HepG2 (cell line): ENCODE measurements at regions not wholly inside any gene's neighbourhood (a gene's known extent, or its start where the extent isn't known, plus 50 kb on each side); places are given as distances from the start of the nearest gene placed in this dataset.

ENCODE experiments used
- ATAC-seq: fragments of 200-7000 bp; cut with Tn5 transposase; 3 replicates; pipeline ENCODE4 v1.9.1; 2020; ENCODE audit warnings: mild to moderate bottlenecking, moderate library complexity
- BruUV-seq: library from RNA; stranded (reverse); fragments of 400-500 nt; replicated peaks from 2 replicates; lab custom pipeline; 2021; lab: Mats Ljungman, UMichigan
- CTCF ChIA-PET: fragments of 300-600 bp; formaldehyde crosslinking; extraction: SDS; loops from one replicate; lab custom pipeline; 2021; ENCODE audit warnings: low total read pairs, inconsistent platforms, low intra/inter-chr PET ratio; lab: Yijun Ruan, JAX
- POLR2A ChIA-PET: fragments of 350-600 bp; sonication (Branson Sonifier 250); formaldehyde crosslinking; loops from one replicate; lab custom pipeline; 2020; ENCODE audit warnings: antibody characterized with exemption, inconsistent platforms; lab: Yijun Ruan, JAX
- DNase-seq: peaks from one replicate; pipeline ENCODE4 v3.0.0-alpha.2; 2015; ENCODE audit warnings: low spot score
- FAIRE-seq: peaks from 3 replicates; lab custom pipeline; 2011; peaks lifted over from hg19 to GRCh38; lab: Jason Lieb, UNC
- H2AFZ ChIP-seq: one replicate; pipeline ENCODE4 v1.6.1; 2011; ENCODE audit warnings: low read length, inconsistent platforms
- H3K27ac ChIP-seq: fragments of 300-600 bp; 3 replicates; pipeline ENCODE4 v1.8.0; 2011; ENCODE audit warnings: mixed run types, mild to moderate bottlenecking, mixed read lengths, low read length, inconsistent platforms; ENCODE audit not compliant: insufficient read depth; ENCODE audit errors: extremely low read length
- H3K27me3 ChIP-seq, 2 experiments: fragments of 200-600 bp in 1 of 2; 2 replicates in 1 of 2; 3 replicates in 1 of 2; pipeline versions ENCODE4 v1.6.0 to v1.8.0; 2011; ENCODE audit warnings: low read length in 2 of 2, mild to moderate bottlenecking in 2 of 2, moderate library complexity in 2 of 2, inconsistent platforms in 1 of 2; ENCODE audit not compliant: insufficient read depth in 2 of 2, control insufficient read depth in 1 of 2
- H3K36me3 ChIP-seq, 2 experiments: fragments of 200-600 bp in 1 of 2; replicated peaks in 1 of 2; 2 replicates in 1 of 2; 3 replicates in 1 of 2; pipeline versions ENCODE4 v1.5.1 to v1.8.0; 2011; ENCODE audit warnings: low read length in 2 of 2, inconsistent platforms in 1 of 2; ENCODE audit not compliant: insufficient read depth in 2 of 2, control insufficient read depth in 1 of 2
- H3K4me1 ChIP-seq: 2 replicates; pipeline ENCODE4 v1.5.1; 2012; ENCODE audit warnings: low read length, inconsistent platforms; ENCODE audit not compliant: insufficient read depth
- H3K4me2 ChIP-seq: 2 replicates; pipeline ENCODE4 v1.6.0; 2011; ENCODE audit warnings: low read depth, low read length, inconsistent platforms
- H3K4me3 ChIP-seq, 3 experiments: fragments of 200-600 bp in 1 of 3; sonication (generic), shearing (Covaris generic) in 1 of 3; replicated peaks in 1 of 3; 2 replicates each; pipeline ENCODE4 v1.5.1; 2011 to 2016; ENCODE audit warnings: low read length in 3 of 3, inconsistent platforms in 2 of 3, low read depth in 2 of 3, mild to moderate bottlenecking in 2 of 3, control low read depth in 1 of 3, mixed read lengths in 1 of 3; ENCODE audit not compliant: insufficient read depth in 1 of 3
- H3K79me2 ChIP-seq: one replicate; pipeline ENCODE4 v1.6.1; 2011; ENCODE audit warnings: low read length, inconsistent platforms; ENCODE audit not compliant: insufficient read depth
- H3K9ac ChIP-seq: 2 replicates; pipeline ENCODE4 v1.6.0; 2011; ENCODE audit warnings: mild to moderate bottlenecking, low read depth, low read length, inconsistent platforms; ENCODE audit not compliant: insufficient read depth
- H3K9me3 ChIP-seq: 2 replicates; pipeline ENCODE4 v1.5.1; 2012; ENCODE audit warnings: mild to moderate bottlenecking, low read length
- H4K20me1 ChIP-seq: 2 replicates; pipeline ENCODE4 v1.6.0; 2011; ENCODE audit warnings: inconsistent platforms, mild to moderate bottlenecking, low read length, moderate library complexity; ENCODE audit not compliant: insufficient read depth
- ATAD3A ChIP-seq: sonication (generic); formaldehyde crosslinking; IDR thresholded peaks from 2 replicates; pipeline ENCODE4 v1.4.0; 2020; ENCODE audit warnings: missing genetic modification reagents
- GATAD1 ChIP-seq: IDR thresholded peaks from 2 replicates; pipeline ENCODE4 v1.6.1; 2016; ENCODE audit warnings: missing genetic modification reagents, missing compliant biosample characterization
- KAT7 ChIP-seq: IDR thresholded peaks from 2 replicates; pipeline ENCODE4 v1.6.1; 2018; ENCODE audit warnings: borderline replicate concordance, missing compliant biosample characterization
- SALL1 ChIP-seq: sonication (generic); formaldehyde crosslinking; IDR thresholded peaks from 2 replicates; pipeline ENCODE4 v1.8.0; 2022; ENCODE audit warnings: mild to moderate bottlenecking, missing genetic modification reagents
- SCMH1 ChIP-seq: sonication (generic); formaldehyde crosslinking; IDR thresholded peaks from 2 replicates; pipeline ENCODE4 v1.9.0; 2021; ENCODE audit warnings: missing genetic modification reagents, mild to moderate bottlenecking, borderline replicate concordance
- SIX4 ChIP-seq: sonication (generic); formaldehyde crosslinking; IDR thresholded peaks from 2 replicates; pipeline ENCODE4 v1.4.0; 2020; ENCODE audit warnings: missing genetic modification reagents
- ZFP36 ChIP-seq: fragments of 150-350 bp; IDR thresholded peaks from 2 replicates; pipeline ENCODE4 v1.6.1; 2018; ENCODE audit warnings: borderline replicate concordance, low read length, low read depth; ENCODE audit not compliant: partially characterized antibody
- ZNF3 ChIP-seq: IDR thresholded peaks from 2 replicates; pipeline ENCODE4 v1.7.0; 2017; ENCODE audit warnings: inconsistent platforms
- ZNF30 ChIP-seq: sonication (generic); formaldehyde crosslinking; IDR thresholded peaks from 2 replicates; pipeline ENCODE4 v1.5.0; 2020; ENCODE audit warnings: mild to moderate bottlenecking, missing genetic modification reagents
- ZNF510 ChIP-seq: sonication (generic); formaldehyde crosslinking; IDR thresholded peaks from 2 replicates; pipeline ENCODE4 v1.4.0; 2020; ENCODE audit warnings: low read depth, mild to moderate bottlenecking, missing genetic modification reagents
- ZZZ3 ChIP-seq: sonication (generic); formaldehyde crosslinking; IDR thresholded peaks from 2 replicates; pipeline ENCODE4 v1.4.0; 2020; ENCODE audit warnings: missing genetic modification reagents, mild to moderate bottlenecking, borderline replicate concordance
- WGBS: methylation state at CpG from one replicate; pipeline ENCODE4 v1.1.6; 2017; ENCODE audit warnings: low lambda C conversion rate; 5-methylcytosine and 5-hydroxymethylcytosine counted together
- in situ Hi-C: cut with HindIII; loops from 2 replicates; pipeline ENCODE4 v1.10.0; 2017; ENCODE audit warnings: low pct_unique_long_range_greater_than_20kb; ENCODE audit not compliant: extremely low pct_ligation_motif_present
- intact Hi-C: fragments of 100-400 bp; cut with micrococcal nuclease; formaldehyde crosslinking; loops from one replicate; pipeline ENCODE4 v1.10.0; 2022; ENCODE audit not compliant: unreplicated experiment
- TF ChIP-seq, protein P1 (sequence below): sonication (generic); formaldehyde crosslinking; IDR thresholded peaks from 2 replicates; pipeline ENCODE4 v1.4.0; 2020; ENCODE audit warnings: missing genetic modification reagents
- TF ChIP-seq, protein P2 (sequence below): sonication (generic); formaldehyde crosslinking; IDR thresholded peaks from 2 replicates; pipeline ENCODE4 v1.5.1; 2020; ENCODE audit warnings: missing genetic modification reagents, mild to moderate bottlenecking, borderline replicate concordance
- TF ChIP-seq, protein P3 (sequence below): sonication (generic); formaldehyde crosslinking; IDR thresholded peaks from 2 replicates; pipeline ENCODE4 v1.4.0; 2020; ENCODE audit warnings: mild to moderate bottlenecking, missing genetic modification reagents
- TF ChIP-seq, protein P4 (sequence below): sonication (generic); formaldehyde crosslinking; IDR thresholded peaks from 2 replicates; pipeline ENCODE4 v1.9.0; 2021; ENCODE audit warnings: missing genetic modification reagents, mild to moderate bottlenecking, borderline replicate concordance

DNA sequence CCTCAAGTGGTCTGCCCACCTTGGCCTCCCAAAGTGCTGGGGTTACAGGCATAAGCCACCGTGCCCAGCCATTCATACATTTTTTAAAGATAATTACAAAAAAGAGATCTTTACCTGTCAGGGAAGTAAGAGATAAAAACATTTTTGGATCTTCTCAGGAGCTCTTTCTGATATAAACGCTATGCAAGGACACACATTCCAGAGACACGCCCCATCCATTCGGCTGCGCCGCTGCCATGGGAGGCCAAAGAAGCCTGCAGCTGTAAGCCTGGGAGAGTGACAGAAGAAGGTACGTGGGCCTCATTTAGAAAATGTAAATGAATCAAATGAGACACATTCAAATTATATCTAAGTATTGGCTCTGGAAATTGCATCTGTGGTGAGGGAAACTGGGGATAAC lies 85.3 kb downstream of the LYZL1 start (continued):
- TF ChIP-seq, protein P1, sequence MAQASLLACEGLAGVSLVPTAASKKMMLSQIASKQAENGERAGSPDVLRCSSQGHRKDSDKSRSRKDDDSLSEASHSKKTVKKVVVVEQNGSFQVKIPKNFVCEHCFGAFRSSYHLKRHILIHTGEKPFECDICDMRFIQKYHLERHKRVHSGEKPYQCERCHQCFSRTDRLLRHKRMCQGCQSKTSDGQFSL (CRISPR knock-in tag), result no peak

DNA sequence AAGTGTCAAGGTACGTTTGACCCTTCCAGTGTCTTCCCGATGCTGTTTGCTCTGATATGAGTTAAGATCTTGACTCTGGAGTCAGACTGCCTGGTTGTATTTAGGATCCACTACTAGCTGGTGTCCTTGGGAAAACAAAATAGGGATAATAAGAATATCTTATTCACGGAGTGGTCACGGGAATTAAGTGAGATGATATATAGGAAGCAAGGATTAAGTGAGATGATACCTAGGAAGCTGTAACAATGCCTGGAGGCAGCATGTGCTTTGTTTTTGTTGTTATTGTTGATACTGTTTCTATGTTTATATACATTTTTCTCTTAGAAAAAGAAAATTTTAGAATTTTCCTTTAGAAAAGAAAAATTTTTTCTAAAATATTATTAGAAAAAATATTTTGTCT lies 87.0 kb downstream of the LYZL1 start:
- DNase-seq (no peak), FAIRE-seq (no peak), ATAC-seq (no peak)
- Histone ChIP-seq H3K27ac (no peak overlapping the region), H3K27me3 (0 out of 5 replicates have a peak, but pooled peaks cover 0 to 3% of the 10 kb centered on the region in 2 experiments), H3K79me2 (no peaks in the 10 kb centered on the region), H3K4me3 (no peak overlapping the region), H3K4me1 (peaks cover 39% of the 10 kb centered on the region), H2AFZ (no peak overlapping the region), H3K36me3 (no peaks in the 10 kb centered on the region), H3K4me2 (no peak overlapping the region), H3K9ac (no peak overlapping the region), H3K9me3 (no peaks in the 10 kb centered on the region), H4K20me1 (no peaks in the 10 kb centered on the region)
- CTCF ChIA-PET, result no interaction called here
- 55% methylated on average over 4 of the region's 4 CpGs for whole genome bisulfite sequencing
- in situ Hi-C loops, result loop anchor here (10.0 kb wide), 1 partner anchor 131 kb away; no protein-coding TSS in a partner anchor
- POLR2A ChIA-PET, result interaction anchor here (1.1 to 2.0 kb wide), 2 partner anchors 50 to 57 kb away, joined by 3 to 5 read pairs; no protein-coding TSS in a partner anchor
- BruUV-seq, result no TSS peak
- intact Hi-C loops, result loop anchor here (5.0 kb wide), 1 partner anchor 49 kb away; no protein-coding TSS in a partner anchor
- TF ChIP-seq ZNF30 (no peak), ZNF3 (no peak), ZZZ3 (CRISPR knock-in tag) (no peak), ZFP36 (no peak), ATAD3A (no peak), SALL1 (CRISPR knock-in tag) (no peak), KAT7 (CRISPR knock-in tag) (no peak), SCMH1 (no peak), ZNF510 (CRISPR knock-in tag) (no peak), SIX4 (CRISPR knock-in tag) (no peak), GATAD1 (CRISPR knock-in tag) (no peak)
- TF ChIP-seq, protein P2, sequence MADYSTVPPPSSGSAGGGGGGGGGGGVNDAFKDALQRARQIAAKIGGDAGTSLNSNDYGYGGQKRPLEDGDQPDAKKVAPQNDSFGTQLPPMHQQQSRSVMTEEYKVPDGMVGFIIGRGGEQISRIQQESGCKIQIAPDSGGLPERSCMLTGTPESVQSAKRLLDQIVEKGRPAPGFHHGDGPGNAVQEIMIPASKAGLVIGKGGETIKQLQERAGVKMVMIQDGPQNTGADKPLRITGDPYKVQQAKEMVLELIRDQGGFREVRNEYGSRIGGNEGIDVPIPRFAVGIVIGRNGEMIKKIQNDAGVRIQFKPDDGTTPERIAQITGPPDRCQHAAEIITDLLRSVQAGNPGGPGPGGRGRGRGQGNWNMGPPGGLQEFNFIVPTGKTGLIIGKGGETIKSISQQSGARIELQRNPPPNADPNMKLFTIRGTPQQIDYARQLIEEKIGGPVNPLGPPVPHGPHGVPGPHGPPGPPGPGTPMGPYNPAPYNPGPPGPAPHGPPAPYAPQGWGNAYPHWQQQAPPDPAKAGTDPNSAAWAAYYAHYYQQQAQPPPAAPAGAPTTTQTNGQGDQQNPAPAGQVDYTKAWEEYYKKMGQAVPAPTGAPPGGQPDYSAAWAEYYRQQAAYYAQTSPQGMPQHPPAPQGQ (CRISPR knock-in tag), result no peak
- TF ChIP-seq, protein P3, sequence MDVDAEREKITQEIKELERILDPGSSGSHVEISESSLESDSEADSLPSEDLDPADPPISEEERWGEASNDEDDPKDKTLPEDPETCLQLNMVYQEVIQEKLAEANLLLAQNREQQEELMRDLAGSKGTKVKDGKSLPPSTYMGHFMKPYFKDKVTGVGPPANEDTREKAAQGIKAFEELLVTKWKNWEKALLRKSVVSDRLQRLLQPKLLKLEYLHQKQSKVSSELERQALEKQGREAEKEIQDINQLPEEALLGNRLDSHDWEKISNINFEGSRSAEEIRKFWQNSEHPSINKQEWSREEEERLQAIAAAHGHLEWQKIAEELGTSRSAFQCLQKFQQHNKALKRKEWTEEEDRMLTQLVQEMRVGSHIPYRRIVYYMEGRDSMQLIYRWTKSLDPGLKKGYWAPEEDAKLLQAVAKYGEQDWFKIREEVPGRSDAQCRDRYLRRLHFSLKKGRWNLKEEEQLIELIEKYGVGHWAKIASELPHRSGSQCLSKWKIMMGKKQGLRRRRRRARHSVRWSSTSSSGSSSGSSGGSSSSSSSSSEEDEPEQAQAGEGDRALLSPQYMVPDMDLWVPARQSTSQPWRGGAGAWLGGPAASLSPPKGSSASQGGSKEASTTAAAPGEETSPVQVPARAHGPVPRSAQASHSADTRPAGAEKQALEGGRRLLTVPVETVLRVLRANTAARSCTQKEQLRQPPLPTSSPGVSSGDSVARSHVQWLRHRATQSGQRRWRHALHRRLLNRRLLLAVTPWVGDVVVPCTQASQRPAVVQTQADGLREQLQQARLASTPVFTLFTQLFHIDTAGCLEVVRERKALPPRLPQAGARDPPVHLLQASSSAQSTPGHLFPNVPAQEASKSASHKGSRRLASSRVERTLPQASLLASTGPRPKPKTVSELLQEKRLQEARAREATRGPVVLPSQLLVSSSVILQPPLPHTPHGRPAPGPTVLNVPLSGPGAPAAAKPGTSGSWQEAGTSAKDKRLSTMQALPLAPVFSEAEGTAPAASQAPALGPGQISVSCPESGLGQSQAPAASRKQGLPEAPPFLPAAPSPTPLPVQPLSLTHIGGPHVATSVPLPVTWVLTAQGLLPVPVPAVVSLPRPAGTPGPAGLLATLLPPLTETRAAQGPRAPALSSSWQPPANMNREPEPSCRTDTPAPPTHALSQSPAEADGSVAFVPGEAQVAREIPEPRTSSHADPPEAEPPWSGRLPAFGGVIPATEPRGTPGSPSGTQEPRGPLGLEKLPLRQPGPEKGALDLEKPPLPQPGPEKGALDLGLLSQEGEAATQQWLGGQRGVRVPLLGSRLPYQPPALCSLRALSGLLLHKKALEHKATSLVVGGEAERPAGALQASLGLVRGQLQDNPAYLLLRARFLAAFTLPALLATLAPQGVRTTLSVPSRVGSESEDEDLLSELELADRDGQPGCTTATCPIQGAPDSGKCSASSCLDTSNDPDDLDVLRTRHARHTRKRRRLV, result no peak
- TF ChIP-seq, protein P4, sequence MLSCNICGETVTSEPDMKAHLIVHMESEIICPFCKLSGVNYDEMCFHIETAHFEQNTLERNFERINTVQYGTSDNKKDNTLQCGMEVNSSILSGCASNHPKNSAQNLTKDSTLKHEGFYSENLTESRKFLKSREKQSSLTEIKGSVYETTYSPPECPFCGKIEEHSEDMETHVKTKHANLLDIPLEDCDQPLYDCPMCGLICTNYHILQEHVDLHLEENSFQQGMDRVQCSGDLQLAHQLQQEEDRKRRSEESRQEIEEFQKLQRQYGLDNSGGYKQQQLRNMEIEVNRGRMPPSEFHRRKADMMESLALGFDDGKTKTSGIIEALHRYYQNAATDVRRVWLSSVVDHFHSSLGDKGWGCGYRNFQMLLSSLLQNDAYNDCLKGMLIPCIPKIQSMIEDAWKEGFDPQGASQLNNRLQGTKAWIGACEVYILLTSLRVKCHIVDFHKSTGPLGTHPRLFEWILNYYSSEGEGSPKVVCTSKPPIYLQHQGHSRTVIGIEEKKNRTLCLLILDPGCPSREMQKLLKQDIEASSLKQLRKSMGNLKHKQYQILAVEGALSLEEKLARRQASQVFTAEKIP, result no peak
